Spleen (tissue), 7 donors: ENCODE measurements at regions not wholly inside any gene's neighbourhood (a gene's known extent, or its start where the extent isn't known, plus 50 kb on each side); places are given as distances from the start of the nearest gene placed in this dataset.

Source experiments
- POLR2A ChIP-seq, 3 donors: fragments of 450-650 bp; IDR thresholded peaks; one replicate each; pipeline ENCODE4 v1.5.1; 2017; ENCODE audit warnings: antibody characterized with exemption in 3 of 3, mild to moderate bottlenecking in 1 of 3
- POLR2AphosphoS5 ChIP-seq, 3 donors: sonication (generic); formaldehyde crosslinking; IDR thresholded peaks; one replicate each; pipeline ENCODE4 v1.5.1; 2017; ENCODE audit warnings: antibody characterized with exemption in 3 of 3
- TF ChIP-seq, protein P1 (sequence below), 11 experiments: fragments of 200-600 bp in 7 of 11; fragments of 450-650 bp in 4 of 11; sonication (generic) in 4 of 11; IDR thresholded peaks in 8 of 11; conservative IDR thresholded peaks in 3 of 11; 1 replicate in 7 of 11; 2 replicates in 4 of 11; pipeline versions ENCODE4 v1.4.0 to v1.8.0; 2016 to 2021; ENCODE audit warnings: antibody characterized with exemption in 11 of 11, inconsistent platforms in 4 of 11, mild to moderate bottlenecking in 1 of 11
- donor health status: DM: no; HTN: no; CAD: no; lungs with moderate emphysema.
- donor health status: DM: no; HTN: no; CAD: no.
- donor health status: DM: no; HTN: no; CAD: no.

DNA sequence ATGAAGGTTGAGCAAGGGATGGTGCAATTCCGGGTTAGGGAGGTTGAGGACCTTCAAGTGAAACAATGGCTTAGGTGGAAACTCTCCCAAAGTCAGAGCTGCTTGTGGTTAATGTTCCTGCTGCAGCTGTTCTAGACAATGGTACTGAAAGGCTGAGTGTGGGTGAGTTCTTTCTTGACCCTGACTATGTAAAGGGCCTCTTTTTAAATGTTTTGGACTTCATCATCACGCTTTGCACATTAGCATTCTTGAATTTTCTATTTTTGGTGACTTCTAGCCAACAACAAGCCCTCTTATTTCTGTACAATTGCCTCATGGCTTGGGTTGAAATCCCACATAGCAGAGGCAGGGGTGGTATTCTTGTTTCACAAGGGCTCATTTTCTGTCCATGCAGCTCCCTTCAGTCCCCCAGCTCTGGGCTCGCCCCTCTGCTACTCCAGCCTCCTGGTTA lies 136.3 kb upstream of the ANKRD55 start:
- TF ChIP-seq, protein P1, sequence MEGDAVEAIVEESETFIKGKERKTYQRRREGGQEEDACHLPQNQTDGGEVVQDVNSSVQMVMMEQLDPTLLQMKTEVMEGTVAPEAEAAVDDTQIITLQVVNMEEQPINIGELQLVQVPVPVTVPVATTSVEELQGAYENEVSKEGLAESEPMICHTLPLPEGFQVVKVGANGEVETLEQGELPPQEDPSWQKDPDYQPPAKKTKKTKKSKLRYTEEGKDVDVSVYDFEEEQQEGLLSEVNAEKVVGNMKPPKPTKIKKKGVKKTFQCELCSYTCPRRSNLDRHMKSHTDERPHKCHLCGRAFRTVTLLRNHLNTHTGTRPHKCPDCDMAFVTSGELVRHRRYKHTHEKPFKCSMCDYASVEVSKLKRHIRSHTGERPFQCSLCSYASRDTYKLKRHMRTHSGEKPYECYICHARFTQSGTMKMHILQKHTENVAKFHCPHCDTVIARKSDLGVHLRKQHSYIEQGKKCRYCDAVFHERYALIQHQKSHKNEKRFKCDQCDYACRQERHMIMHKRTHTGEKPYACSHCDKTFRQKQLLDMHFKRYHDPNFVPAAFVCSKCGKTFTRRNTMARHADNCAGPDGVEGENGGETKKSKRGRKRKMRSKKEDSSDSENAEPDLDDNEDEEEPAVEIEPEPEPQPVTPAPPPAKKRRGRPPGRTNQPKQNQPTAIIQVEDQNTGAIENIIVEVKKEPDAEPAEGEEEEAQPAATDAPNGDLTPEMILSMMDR (IDR thresholded peaks at IDR 0.05 in 8 of 11, conservative IDR thresholded peaks at IDR 0.05 in 3 of 11), result no peak
- TF ChIP-seq POLR2A (IDR thresholded peaks at IDR 0.05), result no peak
- TF ChIP-seq POLR2AphosphoS5 (IDR thresholded peaks at IDR 0.05), result no peak
